Thymus (tissue), 11 donors: ENCODE measurements at regions not wholly inside any gene's neighbourhood (a gene's known extent, or its start where the extent isn't known, plus 50 kb on each side); places are given as distances from the start of the nearest gene placed in this dataset.

ENCODE experiments used
- DNase-seq, 9 donors: peaks; one replicate each; pipeline ENCODE4 v3.0.0-alpha.2; 2013; ENCODE audit warnings: low spot score in 9 of 9, low read depth in 6 of 9, missing footprints in 1 of 9
- H3K27ac ChIP-seq, 2 donors: one replicate each; pipeline ENCODE4 v1.5.1; 2013; ENCODE audit warnings: control low read depth in 1 of 2, low read depth in 1 of 2, low read length in 1 of 2, mild to moderate bottlenecking in 1 of 2, moderate library complexity in 1 of 2
- H3K27me3 ChIP-seq, 2 donors: one replicate each; pipeline ENCODE4 v1.5.1; 2013; ENCODE audit warnings: low read length in 1 of 2; ENCODE audit not compliant: control insufficient read depth in 2 of 2, insufficient read depth in 1 of 2
- H3K36me3 ChIP-seq, 2 donors: one replicate each; pipeline ENCODE4 v1.5.1; 2013; ENCODE audit warnings: low read length in 1 of 2, mild to moderate bottlenecking in 1 of 2, moderate library complexity in 1 of 2; ENCODE audit not compliant: control insufficient read depth in 2 of 2, insufficient read depth in 2 of 2
- H3K4me1 ChIP-seq, 2 donors: one replicate each; pipeline ENCODE4 v1.5.1; 2013; ENCODE audit warnings: low read length in 2 of 2; ENCODE audit not compliant: control insufficient read depth in 2 of 2, insufficient read depth in 2 of 2
- H3K4me3 ChIP-seq, 2 donors: one replicate each; pipeline ENCODE4 v1.5.1; 2013; ENCODE audit warnings: low read length in 2 of 2, control low read depth in 1 of 2, mild to moderate bottlenecking in 1 of 2
- H3K9me3 ChIP-seq, 2 donors: one replicate each; pipeline ENCODE4 v1.5.1; 2013; ENCODE audit warnings: low read length in 1 of 2, mild to moderate bottlenecking in 1 of 2; ENCODE audit not compliant: control insufficient read depth in 2 of 2, insufficient read depth in 1 of 2
- WGBS: extraction: QIAGEN DNeasy Blood & Tissue Kit; methylation state at CpG from one replicate; pipeline ENCODE4 v1.1.7; 2013; 5-methylcytosine and 5-hydroxymethylcytosine counted together
- donor health status: healthy.

GRCh38 chr6:119628691-119629594 lies 279.4 kb upstream of the MAN1A1 start:
- DNase-seq, result no peak
- H3K4me1 ChIP-seq, result no peaks in the 10 kb centered on the region
- no peak overlapping the region for H3K4me3 ChIP-seq
- no peaks in the 10 kb centered on the region for H3K27me3 ChIP-seq
- WGBS, result 97% methylated on average over 7 of the region's 7 CpGs
- no peaks in the 10 kb centered on the region for H3K9me3 ChIP-seq
- no peak overlapping the region for H3K27ac ChIP-seq
- no peaks in the 10 kb centered on the region for H3K36me3 ChIP-seq

DNA sequence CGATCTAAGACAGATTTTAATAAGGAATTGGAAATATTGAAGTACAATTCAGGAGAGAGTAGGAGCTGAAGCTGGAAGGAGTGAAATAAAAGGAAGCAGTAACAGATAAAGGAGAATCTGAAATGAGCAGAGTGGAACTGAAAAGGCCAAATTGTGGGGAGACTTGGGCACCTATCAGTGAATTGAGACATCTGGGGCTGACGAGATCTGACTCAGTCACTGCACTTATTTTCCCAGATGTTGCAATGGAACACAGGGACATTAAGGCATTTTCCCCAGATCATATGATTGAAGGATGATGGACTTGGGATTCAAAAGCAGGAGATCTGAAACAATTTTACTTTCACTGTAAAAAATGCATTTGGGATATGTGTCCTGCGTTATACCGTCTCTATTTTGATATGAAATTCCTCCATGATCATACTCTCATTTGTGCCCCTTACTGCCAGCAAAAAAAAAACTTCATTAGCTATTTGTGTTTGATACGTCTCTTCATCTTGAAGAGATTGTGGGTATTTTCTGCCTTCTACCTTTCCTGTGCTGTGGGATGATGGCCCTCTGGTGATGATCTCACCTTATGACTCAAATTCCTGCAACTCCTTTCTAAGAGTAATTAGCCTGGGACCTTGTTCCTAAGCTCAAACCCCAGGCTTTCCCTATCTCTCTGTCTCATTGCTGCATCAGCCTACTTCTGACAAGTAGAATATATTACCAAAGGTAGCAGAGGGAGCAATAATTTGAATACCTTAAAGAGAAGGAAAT lies 278.5 kb upstream of the MAN1A1 start:
- WGBS, result 87% methylated on average over 5 of the region's 5 CpGs
- no peaks in the 10 kb centered on the region for H3K4me1 ChIP-seq
- H3K36me3 ChIP-seq, result no peaks in the 10 kb centered on the region
- H3K27me3 ChIP-seq, result no peaks in the 10 kb centered on the region
- no peaks in the 10 kb centered on the region for H3K9me3 ChIP-seq
- H3K4me3 ChIP-seq, result no peak overlapping the region
- DNase-seq, result no peak
- H3K27ac ChIP-seq, result no peak overlapping the region

- H3K36me3 ChIP-seq, result no peaks in the 10 kb centered on the region
- H3K9me3 ChIP-seq, result no peaks in the 10 kb centered on the region
- H3K4me1 ChIP-seq, result no peaks in the 10 kb centered on the region
- H3K4me3 ChIP-seq, result no peak overlapping the region
- DNase-seq, result no peak
- H3K27me3 ChIP-seq, result no peaks in the 10 kb centered on the region
- no peak overlapping the region for H3K27ac ChIP-seq
- WGBS, result 88% methylated on average over 4 of the region's 4 CpGs
Measured at GRCh38 chr6:119626884-119627619, 277.5 kb upstream of the MAN1A1 start.

- DNase-seq, result no peak
- Histone ChIP-seq H3K4me1 (no peaks in the 10 kb centered on the region), H3K27me3 (no peaks in the 10 kb centered on the region), H3K36me3 (no peaks in the 10 kb centered on the region), H3K27ac (no peak overlapping the region), H3K9me3 (no peaks in the 10 kb centered on the region), H3K4me3 (no peak overlapping the region)
- 95% methylated on average over 4 of the region's 4 CpGs for WGBS
Measured at GRCh38 chr6:119620846-119621555, 271.4 kb upstream of the MAN1A1 start.

GRCh38 chr6:119614138-119614537 lies 264.6 kb upstream of the MAN1A1 start:
- H3K36me3 ChIP-seq, result no peaks in the 10 kb centered on the region
- H3K27ac ChIP-seq, result no peak overlapping the region
- H3K4me1 ChIP-seq, result no peaks in the 10 kb centered on the region
- H3K4me3 ChIP-seq, result no peak overlapping the region
- WGBS, result 90% methylated on average over 1 of the region's 1 CpG
- no peak for DNase-seq
- H3K27me3 ChIP-seq, result no peaks in the 10 kb centered on the region
- no peaks in the 10 kb centered on the region for H3K9me3 ChIP-seq

- no peaks in the 10 kb centered on the region for H3K27me3 ChIP-seq
- no peaks in the 10 kb centered on the region for H3K9me3 ChIP-seq
- H3K4me1 ChIP-seq, result no peaks in the 10 kb centered on the region
- no peak overlapping the region for H3K27ac ChIP-seq
- no peak for DNase-seq
- no peak overlapping the region for H3K4me3 ChIP-seq
- H3K36me3 ChIP-seq, result no peaks in the 10 kb centered on the region
Measured at GRCh38 chr6:119612911-119613381, 263.4 kb upstream of the MAN1A1 start.

DNA sequence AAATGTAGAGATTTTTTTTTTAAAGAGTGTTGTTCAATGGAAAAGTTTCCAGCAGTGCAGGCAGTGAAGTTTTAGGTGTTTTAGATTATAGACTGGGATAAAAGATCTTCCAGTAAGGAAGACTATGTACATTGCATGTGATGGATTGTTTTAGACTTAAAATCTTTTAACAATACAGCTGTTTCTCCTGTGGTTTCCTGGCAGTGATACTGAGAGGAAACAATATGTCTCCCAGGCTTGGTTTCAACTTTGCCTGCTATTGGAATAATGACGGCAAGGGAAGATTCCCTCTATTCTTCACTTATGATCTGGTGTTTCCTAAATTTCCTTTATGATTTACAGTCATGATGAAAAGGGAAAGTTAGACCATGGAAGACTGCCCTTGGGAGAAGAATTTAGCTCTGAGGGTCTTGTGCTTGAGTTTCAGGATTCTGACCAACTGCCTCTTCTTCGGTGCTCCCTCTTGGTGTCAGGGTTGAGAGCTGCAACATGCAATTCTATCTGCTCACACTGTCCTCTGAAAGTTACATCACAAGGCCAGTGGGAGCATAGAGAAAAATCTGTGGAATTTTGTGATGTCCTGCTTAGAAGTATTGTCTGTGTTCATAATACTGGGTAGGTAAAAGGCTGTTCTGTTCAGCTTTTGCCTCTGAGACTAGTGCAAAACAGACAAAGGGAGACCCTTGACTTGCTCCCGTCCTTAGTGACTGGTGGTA lies 262.8 kb upstream of the MAN1A1 start:
- no peak for DNase-seq
- Histone ChIP-seq H3K36me3 (no peaks in the 10 kb centered on the region), H3K27ac (no peak overlapping the region), H3K27me3 (no peaks in the 10 kb centered on the region), H3K9me3 (no peaks in the 10 kb centered on the region), H3K4me1 (no peaks in the 10 kb centered on the region), H3K4me3 (no peak overlapping the region)
- WGBS, result 63% methylated on average over 3 of the region's 3 CpGs

- H3K4me3 ChIP-seq, result no peak overlapping the region
- H3K27ac ChIP-seq, result no peak overlapping the region
- DNase-seq, result no peak
- no peaks in the 10 kb centered on the region for H3K9me3 ChIP-seq
- no peaks in the 10 kb centered on the region for H3K27me3 ChIP-seq
- no peaks in the 10 kb centered on the region for H3K36me3 ChIP-seq
- WGBS, result 94% methylated on average over 1 of the region's 1 CpG
- no peaks in the 10 kb centered on the region for H3K4me1 ChIP-seq
Measured at GRCh38 chr6:119610754-119611153, 261.2 kb upstream of the MAN1A1 start.
